ENCODE measurements at regions not wholly inside any gene's neighbourhood (a gene's known extent, or its start where the extent isn't known, plus 50 kb on each side); places are given as distances from the start of the nearest gene placed in this dataset.

GRCh38 chr6:106820412-106820852 lies 154.1 kb downstream of the CD24 start:
- no peak for TF ChIP-seq CTCF (IDR thresholded peaks at IDR 0.05)

GRCh38 chr6:106811088-106811686 lies 163.3 kb downstream of the CD24 start:
- TF ChIP-seq CTCF (IDR thresholded peaks at IDR 0.05): no peak

GRCh38 chr6:106808758-106809157 lies 165.8 kb downstream of the CD24 start:
- TF ChIP-seq CTCF (IDR thresholded peaks at IDR 0.05): no peak

GRCh38 chr6:106807947-106808611 lies 166.4 kb downstream of the CD24 start:
- no peak for TF ChIP-seq CTCF (IDR thresholded peaks at IDR 0.05)

GRCh38 chr6:106805771-106806170 lies 168.8 kb downstream of the CD24 start:
- TF ChIP-seq CTCF (IDR thresholded peaks at IDR 0.05): no peak

GRCh38 chr6:106804346-106805335 lies 169.9 kb downstream of the CD24 start:
- no peak for TF ChIP-seq CTCF (IDR thresholded peaks at IDR 0.05)

GRCh38 chr6:106803188-106803587 lies 171.3 kb downstream of the CD24 start:
- no peak for TF ChIP-seq CTCF (IDR thresholded peaks at IDR 0.05)

Data from LNCAP (cell line).